ACHN (cell line): ENCODE measurements at regions not wholly inside any gene's neighbourhood (a gene's known extent, or its start where the extent isn't known, plus 50 kb on each side); places are given as distances from the start of the nearest gene placed in this dataset.
"Not testable (repeated sequence)": the region's sequence is repeated elsewhere in the genome, so short reads cannot be mapped to it uniquely, and the experiment has no call there.

Experiments
- DNase-seq: peaks from one replicate; pipeline ENCODE4 v3.0.0-alpha.2; 2015
- in situ Hi-C: cut with HindIII; loops from 2 replicates; pipeline ENCODE4 v1.10.0; 2017; ENCODE audit warnings: low sequenced_read_pairs, low pct_ligation_motif_present, low pct_unique_long_range_greater_than_20kb

GRCh38 chr22:33154967-33155366 lies 96.8 kb upstream of the SYN3 start:
- DNase-seq, in situ Hi-C loops: not testable (repeated sequence)

GRCh38 chr22:33149611-33150010 lies 91.4 kb upstream of the SYN3 start:
- DNase-seq = no peak
- in situ Hi-C loops = no loop called here

GRCh38 chr22:33144721-33145120 lies 86.5 kb upstream of the SYN3 start:
- DNase-seq = no peak
- in situ Hi-C loops = no loop called here

DNA sequence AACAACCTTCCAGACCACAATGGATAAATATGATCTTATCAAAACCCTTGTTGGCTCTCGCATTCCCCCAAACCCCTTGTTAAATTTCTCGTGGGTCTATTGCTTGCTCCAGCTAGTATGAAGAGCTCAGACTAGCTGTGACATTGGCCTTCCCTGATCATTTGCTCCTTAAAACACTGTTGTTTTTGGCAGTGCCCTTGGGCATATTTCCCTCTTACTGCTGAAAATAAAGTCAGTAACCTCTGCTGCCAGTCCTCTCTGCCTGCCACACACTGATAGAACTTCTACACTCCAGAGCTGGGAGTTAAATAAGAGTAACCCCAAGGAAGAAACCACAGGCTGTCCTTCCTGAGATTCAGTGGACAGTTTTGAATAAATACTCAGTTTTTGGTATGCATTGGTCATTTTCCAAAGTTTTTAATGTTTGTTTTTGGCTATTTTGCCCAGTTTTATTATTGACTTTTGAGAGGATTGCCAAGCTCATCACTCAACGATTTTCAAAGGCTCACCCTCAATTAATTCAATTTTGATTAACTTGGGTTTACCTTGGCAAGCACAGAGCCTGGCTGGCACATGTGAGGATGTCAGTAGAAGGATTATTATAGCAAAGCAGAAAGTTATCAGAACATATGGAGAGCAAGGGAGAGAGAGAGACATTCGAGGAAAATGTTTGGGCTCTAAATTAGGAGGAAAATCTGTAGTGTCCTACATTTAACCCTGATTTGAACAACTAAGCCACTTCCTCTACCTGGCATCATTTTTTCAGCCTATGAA lies 84.3 kb upstream of the SYN3 start:
- in situ Hi-C loops = no loop called here
- no peak for DNase-seq

- in situ Hi-C loops = no loop called here
Measured at GRCh38 chr22:33139937-33140336, 81.8 kb upstream of the SYN3 start.

GRCh38 chr22:33138333-33138732 lies 80.2 kb upstream of the SYN3 start:
- in situ Hi-C loops, DNase-seq: not testable (repeated sequence)

More at GRCh38 chr22:33139937-33140336, 81.8 kb upstream of the SYN3 start:
- DNase-seq = no peak

- DNase-seq = no peak
- in situ Hi-C loops = no loop called here
Measured at GRCh38 chr22:33130473-33130872, 72.3 kb upstream of the SYN3 start.

DNA sequence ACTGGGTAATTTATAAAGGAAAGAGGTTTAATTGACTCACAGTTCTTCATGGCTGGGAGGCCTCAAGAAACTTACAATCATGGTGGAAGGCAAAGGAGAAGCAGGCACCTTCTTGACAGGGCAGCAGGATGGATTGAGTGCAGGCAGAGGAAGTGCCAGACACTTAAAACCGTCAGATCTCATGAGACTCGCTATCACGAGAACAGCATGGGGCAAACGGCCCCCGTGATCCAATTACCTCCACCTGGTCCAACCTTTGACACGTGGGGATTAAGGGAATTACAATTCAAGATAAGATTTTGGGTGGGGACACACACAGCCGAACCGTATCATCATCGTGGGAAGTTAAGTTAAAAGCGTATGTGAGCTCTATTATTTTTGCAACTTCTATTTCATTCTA lies 71.4 kb upstream of the SYN3 start:
- in situ Hi-C loops = no loop called here
- DNase-seq = no peak

DNA sequence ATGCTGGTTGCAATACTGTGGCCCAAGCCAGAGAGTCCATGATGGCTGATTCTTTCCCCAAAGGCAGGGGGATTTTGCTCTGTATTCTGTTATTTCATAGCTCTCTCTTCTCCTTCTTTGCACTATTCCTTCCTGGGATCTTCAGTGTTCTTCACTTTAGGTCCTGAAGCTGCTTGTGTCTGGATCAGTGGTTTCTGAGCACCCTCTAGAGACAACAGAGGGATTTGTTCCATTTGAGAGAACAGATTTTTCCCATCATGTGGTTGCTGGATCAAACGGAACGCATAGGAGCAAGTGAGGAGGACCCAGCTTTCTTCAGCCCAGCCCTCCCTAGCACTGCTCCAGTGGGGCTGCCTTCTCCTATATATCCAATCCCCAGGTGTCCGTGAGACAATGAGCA lies 68.7 kb upstream of the SYN3 start:
- in situ Hi-C loops = no loop called here
- DNase-seq = peak; percentile 1

GRCh38 chr22:33124471-33124870 lies 66.3 kb upstream of the SYN3 start:
- in situ Hi-C loops = no loop called here

GRCh38 chr22:33122439-33122838 lies 64.3 kb upstream of the SYN3 start:
- in situ Hi-C loops, DNase-seq: not testable (repeated sequence)

More at GRCh38 chr22:33124471-33124870, 66.3 kb upstream of the SYN3 start:
- DNase-seq = no peak

DNA sequence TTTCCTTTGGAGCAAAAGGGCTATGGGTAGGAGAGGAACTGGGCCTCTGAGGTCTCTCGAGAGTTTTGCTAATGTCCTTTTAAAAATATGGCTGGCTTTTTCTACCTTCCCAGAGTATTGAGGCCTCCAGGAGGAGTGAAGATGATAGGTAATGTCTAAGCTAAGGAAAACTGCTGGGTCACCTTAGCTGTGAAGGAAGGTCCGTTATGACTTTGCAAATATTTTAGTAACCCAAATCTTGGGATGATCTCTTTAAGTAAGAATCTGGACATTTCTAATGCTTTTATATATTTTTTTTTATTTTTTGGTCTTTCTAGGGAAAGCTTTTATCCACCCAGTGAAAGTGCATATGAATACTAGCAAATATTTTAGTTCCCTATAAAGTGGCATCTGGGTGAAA lies 60.9 kb upstream of the SYN3 start:
- in situ Hi-C loops = no loop called here
- no peak for DNase-seq

GRCh38 chr22:33117821-33118220 lies 59.6 kb upstream of the SYN3 start:
- DNase-seq = no peak
- in situ Hi-C loops = no loop called here

- in situ Hi-C loops = no loop called here
- no peak for DNase-seq
Measured at GRCh38 chr22:33116841-33117547, 58.8 kb upstream of the SYN3 start.

GRCh38 chr22:33114565-33114964 lies 56.4 kb upstream of the SYN3 start:
- no peak for DNase-seq
- in situ Hi-C loops = no loop called here

DNA sequence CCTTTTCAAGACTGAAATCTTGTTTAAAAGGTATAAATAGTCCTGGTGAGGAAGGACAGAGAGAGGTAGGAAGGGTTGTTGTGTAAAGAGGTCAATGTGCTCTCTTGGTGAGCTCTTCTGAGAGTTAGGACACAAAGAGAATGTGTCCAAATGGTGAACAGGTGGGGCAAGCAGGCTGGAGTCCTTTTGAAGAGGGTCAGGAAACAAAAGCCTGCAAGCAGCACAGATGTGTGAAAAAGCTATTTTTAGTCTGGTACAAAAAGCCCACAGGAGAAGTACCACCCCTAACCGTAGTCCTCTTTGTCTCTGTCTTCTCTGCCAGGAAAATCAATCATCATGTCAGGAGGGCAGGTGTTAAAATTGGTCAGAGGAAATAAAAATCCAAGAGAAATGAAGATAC lies 54.4 kb upstream of the SYN3 start:
- in situ Hi-C loops = no loop called here
- DNase-seq = no peak

GRCh38 chr22:33111491-33111890 lies 53.3 kb upstream of the SYN3 start:
- no peak for DNase-seq
- in situ Hi-C loops = no loop called here

DNA sequence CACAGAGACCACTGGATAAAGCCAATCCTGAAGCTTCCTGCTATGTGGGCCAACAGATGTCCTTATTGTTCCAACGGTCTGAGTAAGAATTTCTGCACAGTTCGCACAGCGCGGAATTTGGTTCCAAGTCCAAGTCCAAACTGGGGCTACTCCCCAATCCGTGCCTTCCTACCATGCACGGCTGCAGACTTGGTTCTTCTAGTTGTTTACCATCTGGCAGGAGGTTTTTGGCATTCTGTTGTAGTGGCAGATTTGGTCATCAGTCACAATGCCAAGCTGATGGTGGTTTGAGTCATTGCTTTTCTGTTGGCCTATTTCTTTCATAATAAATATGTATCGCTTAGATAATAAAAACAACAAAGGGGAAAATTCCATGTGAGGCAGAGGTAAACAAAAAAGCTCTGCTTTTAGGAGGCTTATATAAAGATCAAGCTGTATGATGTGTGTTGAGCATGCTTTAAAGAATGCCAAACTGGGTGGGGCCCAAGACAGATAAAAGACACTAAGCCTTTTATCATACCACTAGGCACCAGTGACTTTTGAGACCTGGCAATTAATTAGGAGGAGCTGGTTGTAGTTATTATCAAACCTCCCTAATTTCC lies 52.5 kb upstream of the SYN3 start:
- in situ Hi-C loops = no loop called here
- DNase-seq = no peak

DNA sequence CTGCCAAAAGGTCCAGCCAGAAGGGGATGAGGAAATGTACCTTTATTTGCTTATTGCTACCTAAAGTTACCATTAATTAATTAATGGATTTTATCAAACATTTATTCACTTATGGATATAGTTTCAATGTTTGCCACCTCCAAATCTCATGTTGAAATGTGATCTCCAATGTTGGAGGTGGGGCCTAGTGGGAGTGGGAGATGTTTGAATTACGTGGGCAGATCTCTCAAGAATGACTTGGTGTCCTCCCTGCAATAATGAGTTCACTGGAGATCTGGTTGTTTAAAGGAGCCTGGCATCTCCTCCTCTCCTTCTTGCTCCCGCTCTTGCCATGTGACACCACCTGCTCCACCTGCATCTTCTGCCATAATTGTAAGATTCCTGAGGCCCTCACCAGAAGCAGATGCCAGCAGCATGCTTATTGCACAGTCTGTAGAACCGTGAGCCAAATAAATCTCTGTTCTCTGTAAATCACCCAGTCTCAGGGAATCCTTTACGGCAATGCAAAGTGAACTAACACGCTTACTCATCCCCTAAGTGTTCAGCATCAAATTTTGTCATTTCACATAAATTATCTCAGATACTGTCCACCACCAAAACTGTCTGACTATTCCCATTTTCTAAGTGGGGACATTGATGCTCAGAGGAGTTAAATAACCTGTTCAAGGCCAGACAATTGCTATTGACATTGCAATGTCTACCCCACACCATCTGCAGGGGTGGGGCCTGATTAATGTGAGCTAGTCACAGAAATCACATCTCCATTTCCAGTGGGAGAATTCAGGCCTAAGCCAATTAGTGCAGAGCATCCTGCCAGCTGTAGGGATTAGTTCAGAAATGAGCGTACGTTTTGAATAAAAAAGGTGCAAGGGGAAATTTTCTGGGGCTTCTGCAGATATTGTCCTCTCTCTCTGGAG lies 51.6 kb upstream of the SYN3 start:
- DNase-seq = no peak
- in situ Hi-C loops = no loop called here
